GM19452 (cell line): ENCODE measurements at regions not wholly inside any gene's neighbourhood (a gene's known extent, or its start where the extent isn't known, plus 50 kb on each side); places are given as distances from the start of the nearest gene placed in this dataset.
"Not testable (repeated sequence)": the region's sequence is repeated elsewhere in the genome, so short reads cannot be mapped to it uniquely, and the experiment has no call there.

Experiments used
- ATAC-seq: cut with Tn5 transposase; IDR thresholded peaks from one replicate; pipeline ENCODE4 v1.9.1; 2021; ENCODE audit not compliant: unreplicated experiment

DNA sequence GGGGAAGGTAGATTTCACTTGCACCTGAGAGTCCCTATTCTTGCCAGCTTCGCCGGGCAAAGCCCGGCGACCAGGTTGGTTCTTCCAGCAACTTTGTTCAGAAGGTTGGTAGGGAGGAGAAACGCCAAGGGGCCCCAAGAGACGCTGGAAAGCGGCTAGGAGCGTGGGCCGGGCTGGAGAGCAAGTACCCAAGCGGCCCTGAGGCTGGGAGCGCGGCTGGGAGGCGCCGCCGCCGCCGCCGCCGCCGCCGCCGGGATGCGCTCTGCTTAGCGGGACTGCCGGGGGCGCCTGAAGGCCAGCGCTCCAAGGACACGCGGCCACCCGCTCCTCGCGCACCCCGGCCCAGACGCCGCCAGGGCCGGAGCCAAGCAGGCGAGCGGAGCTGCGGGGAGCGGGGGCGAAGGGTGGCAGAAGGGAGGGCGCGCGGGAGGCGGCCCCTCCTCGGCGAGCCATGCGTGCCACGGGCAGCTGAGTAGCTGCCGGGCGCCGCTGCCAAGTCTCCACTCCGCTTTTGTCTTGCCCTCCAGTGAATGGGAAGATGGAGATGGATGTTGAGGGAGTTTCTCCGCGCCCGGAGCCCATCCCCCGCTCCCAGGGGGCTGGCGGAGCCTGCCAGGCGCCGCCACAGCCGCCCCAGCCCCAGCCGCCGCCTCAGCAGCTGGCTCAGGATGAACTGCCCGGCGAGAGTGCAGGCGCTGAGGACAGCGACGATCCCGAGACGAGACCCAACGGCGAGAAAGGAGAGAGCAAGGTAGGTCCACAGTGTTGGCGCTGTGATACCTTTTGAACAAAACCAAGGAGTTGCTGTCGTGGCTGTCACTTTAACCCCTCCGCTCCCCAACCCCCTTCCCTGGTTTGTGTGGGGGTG lies 227.4 kb upstream of the AZI2 start:
- ATAC-seq, result no peak

DNA sequence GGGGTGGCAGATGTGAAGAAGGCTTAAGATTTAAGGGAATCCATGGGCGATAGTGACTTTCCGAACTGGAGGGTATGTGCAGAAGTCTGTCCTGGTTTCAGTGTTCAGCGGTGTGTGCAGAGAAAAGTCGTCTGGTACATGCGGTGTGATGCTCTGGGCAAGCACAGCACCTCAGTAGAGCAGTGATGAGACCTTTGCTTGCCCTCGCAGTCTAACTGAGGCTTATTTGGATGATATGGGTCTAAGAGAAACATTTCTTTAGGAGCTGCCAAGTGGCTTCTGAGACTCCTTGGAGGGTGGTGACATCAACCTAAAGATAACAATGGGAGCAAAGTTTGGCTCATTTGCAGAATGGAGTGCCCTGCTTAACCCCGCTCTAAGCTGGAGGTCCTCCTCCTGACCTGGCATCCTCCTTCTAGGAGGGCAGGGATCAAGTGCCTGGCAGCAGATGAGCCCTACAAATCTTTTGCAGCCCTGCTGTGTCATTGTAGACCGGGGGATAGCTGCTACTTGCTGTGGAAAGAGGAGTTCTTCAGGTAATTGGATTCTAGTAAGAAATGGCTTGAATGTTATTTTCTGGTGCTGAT lies 228.1 kb upstream of the AZI2 start:
- no peak for ATAC-seq

DNA sequence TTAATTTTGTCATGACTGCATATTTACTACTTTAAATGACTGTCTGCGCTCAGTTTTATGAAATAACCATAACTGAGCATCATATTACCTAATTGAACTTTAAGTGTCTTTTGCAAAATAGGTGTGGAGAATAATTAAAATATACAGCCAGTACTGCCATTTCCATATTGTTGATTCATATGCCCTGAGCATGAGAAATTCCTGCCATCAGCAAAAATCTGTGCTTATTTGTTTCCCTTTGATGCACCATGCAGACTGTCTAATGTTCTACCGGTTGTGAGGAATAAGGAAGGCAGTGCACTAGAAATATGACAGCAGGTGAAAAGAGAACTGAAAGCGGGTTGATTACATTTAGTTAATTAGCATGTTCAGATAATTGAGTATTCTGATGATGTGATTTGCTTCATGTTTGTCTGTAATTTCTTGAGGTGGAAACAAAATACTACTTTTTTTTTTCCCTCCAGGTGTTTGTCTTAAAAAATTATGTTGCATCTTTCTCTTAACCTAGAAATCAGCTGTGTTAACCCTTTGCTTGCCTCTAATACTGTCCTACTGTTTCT lies 229.4 kb upstream of the AZI2 start:
- ATAC-seq, result no peak

DNA sequence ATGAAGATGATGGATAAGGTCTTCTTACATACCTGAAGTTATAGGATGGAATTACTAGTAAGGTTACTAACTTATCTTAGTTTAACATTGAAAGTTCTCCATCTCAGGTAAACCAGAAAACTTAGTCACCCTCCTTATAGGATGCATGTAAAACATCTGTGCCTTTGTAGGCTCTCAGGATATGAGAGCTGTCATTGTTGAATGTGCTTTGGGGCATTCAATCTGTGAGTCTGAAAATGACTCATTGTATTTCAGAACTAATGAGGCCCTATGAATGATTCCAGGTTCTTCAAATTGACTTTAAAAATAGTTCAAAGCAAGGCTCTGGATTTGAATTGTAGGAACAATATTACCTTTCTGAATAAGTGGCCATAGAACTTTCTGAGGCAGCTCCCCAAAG lies 237.7 kb upstream of the AZI2 start:
- ATAC-seq, result no peak

DNA sequence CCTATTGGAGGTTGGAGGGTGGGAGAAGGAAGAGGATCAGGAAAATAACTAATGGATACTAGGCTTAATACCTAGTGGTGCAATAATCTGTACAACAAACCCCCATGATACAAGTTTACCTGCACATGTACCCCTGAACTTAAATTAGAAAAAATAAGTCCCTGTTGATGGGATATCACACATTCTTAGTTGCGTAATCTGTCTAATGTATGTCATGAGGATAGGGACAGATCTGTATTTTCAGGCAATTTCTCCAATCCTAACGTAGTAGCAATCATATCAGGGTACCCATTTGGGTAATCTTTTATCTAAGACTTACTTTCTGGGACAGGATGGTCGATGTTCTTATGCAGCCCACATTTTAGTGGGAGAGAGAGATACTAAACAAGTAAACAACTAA lies 239.1 kb upstream of the AZI2 start:
- ATAC-seq, result no peak

DNA sequence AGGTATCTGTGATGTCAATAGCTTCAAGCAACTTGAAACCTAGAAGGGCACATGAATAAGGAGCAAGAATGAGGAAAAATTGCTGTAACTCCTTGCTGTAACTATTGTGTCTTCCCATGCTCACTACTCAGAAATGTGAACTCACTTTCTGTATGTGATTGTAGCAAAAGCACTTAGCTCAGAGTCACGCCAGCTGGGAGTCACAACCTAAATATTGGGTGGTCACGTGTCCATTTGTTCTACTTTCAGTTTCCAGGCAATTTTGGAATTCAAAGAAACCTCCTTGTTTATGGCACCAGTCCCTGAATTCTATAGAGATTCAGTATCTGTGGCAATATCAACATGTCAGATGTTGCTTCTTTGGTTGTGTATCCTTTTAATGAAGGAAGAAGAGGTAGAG lies 241.6 kb upstream of the AZI2 start:
- no peak for ATAC-seq

DNA sequence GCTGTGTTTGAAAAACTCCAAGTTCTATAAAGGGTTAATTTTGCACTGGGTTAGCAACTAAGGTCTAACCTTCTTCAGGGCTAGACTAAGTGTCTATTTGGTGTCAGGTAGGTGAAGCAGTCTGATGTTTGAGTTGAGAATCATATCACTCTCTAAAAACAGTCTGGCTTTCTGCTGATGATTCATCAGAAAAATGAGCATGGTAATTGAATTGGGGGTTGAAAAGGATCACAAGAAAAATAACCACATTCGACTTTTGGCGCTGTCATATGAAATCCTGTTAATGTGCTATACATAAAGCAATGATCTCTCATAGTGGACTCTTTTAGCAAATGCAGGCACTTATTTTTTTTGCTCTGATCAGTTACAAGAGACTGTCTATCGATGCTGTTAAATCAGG lies 242.2 kb upstream of the AZI2 start:
- ATAC-seq, result no peak

DNA sequence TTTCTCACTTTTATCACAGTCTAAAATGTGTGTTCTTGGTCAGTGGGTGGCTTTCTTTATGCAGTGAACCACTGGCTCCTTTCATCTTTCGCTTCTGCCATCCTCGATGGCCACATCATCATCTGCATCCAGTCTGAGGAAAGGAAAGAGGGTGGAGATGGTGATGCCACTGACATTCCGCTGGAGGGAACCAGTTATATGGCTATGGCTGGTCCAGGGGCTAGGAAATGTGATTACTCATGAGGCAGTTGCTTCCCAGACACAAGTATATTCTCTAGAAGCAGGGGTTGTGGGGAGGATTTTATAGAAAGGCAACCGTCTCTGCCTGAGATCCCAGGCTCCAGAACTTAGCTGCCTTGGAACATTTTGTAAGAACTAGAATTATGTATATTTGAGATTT lies 246.7 kb upstream of the AZI2 start:
- ATAC-seq, result no peak

DNA sequence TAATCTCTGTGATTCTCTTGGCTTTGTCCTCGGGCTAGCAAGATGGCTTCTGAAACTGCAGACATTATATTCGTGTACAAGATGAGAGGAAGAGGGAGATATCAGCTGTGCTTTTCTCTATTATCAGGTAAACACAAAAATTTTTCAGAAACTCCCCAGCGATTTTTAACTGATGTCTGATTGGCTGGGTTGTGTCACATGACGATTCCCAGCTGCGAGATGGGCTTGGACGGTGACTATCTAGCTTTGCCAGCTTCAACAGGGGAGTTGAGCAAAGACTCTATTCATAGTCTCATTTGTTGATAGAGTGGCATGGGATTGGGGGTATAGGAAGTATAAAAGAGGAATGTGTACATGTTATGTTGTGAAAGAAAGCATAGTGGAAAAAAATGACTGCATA lies 248.8 kb upstream of the AZI2 start:
- no peak for ATAC-seq

DNA sequence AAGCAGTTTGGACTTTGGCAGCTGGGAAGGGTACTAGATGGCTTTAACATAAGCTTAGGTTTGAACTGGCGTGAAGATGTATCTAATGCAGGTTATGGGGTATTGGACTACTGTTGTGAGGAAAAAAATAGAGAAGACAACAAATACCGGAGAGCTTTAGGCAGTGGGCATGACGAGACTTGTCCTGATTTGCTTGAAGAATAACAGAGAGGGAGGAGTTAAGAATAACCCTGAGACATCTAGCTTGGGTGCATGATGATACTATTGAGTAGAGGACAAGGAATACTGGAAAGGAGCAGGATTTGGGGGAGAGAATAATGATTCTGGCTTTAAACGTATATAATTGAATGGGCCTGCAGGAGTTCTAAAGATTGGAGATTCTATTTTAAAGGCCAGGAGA lies 249.5 kb upstream of the AZI2 start:
- ATAC-seq, result no peak

DNA sequence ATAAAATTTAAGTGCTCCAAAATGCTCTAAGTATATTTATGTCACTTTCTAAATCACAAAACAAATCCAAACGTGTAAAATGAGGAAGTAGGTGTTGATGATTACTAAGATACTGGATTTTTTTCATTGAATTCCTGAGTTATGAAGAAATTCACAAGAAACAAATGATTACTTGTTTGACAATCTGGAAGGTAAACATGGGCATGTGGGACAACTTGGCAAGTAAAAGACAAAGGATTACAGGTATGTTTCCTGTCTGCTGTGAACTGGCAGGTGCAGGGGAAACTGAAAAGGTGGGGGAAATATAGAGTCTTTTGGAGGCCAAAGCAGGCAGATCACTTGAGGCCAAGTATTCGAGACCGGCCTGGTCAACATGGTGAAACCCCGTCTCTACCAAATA lies 252.7 kb upstream of the AZI2 start:
- ATAC-seq, result no peak

DNA sequence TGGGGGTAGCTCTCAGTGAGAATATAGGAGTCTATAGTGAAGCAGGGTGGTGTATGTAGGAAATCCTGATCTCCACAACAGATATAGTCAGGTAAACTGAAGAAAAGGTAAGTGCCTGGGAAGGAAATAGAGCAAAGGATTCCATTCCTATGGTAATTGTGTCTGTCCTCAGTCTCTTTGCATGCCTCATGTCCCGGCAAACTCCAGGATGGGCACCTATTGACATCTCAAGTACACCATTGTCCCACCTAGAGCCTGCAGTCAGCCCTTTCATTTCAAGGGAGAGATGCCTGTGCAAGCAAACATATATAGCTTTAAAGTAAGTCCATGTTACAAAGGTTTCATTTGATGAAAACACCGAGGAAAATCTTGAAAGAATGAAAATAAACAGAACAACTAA lies 257.7 kb upstream of the AZI2 start:
- no peak for ATAC-seq

DNA sequence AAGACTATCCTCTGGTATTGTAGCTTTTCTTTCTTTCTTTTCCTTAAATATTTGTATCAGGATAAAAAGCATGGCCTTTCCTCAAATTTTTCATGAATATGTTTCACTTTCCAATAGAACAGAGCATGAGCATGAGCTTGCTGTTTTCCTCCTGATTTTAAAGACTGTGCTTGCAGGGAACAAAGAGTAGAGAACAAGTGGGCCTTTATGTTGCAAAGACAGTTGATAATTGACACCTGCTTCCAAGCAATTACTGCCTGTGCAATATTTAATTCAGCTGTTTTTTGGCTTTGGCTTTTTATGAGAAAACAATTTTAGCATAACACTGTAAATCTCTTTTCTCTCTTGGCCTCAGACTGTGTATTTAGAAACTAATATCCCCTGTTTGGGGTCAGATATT lies 263.6 kb upstream of the AZI2 start:
- ATAC-seq, result no peak

DNA sequence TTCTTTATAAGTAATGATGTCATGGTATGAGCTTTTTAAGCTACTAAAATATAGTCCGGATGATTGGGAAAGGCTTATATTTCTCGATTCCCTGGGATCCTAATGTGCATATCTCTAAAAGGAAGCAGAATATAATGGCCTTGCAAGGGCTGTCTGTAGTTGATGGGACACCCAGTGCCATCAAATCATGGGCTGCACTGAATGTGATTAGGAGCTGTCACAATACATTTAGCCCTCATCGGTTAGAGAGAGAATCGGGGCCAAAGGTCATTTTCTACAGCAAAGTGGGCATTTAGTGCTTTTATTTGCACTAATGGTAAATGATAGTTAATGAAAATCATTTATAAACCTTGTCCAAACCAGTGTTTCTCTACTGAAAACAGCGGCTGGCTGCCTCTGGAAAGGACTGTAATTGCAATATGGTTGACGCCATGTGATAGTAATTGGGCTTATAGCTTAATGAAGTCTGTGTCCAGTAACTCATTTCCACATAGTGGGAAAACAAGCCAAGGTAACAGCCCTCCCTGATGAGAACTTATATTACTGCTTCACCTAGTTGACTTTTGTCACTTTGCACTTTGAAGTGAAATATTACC lies 265.0 kb upstream of the AZI2 start:
- ATAC-seq, result no peak

DNA sequence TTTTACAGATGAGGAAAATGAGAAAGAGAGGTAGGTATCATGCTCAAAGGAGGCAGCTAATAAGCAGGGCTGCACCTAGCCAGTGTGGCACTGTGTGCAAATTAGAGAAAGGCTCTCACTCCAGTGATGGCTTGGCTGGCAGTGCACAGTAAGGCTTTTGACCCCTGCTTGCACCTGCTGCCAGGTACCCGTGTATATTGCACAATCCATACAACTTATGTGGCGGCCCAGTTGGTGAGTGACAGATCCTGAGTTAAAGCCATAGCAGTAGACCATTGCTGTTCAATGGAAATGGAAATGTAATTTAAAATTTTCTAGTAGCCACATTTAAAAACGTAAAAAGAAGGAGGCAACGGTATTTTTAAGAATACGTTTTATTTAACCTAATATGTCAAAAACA lies 266.4 kb upstream of the AZI2 start:
- no peak for ATAC-seq

DNA sequence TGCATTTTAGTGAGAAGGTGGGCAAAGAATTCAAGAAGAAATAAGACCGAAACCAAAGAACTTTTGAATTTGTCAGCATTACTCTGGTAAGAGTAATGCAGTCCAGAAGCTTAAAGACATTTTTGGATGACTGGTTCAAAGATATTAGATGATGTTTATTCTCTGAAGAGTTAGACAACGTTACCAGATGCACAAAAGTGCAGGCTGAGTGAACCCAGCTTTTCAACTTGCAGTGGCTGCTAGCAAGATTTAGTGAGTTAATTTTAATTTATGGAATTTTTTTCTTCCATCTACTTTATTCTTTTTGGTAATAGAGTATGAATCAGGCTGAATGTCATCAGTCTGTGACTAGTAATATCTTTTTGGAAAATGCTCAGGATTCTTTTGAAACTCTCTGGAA lies 267.3 kb upstream of the AZI2 start:
- no peak for ATAC-seq

DNA sequence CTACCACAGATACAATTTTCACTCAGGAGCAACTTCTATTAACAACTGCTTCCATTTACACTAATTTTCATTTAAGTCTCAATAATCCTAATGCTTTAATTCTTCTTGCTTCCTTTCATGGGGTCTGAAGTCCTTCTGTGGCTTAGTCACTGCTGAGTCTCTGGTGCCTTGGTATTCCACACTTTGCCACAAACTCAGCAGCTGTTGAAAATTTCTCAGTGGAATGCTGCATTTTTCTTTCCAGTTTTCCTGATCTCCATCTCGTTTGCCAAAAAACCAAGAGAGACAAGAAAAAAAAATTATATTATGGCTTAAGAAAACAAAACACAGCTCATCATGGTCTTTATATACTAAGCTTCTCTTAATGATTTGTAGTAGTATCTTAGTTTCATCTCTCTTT lies 269.2 kb upstream of the AZI2 start:
- no peak for ATAC-seq

DNA sequence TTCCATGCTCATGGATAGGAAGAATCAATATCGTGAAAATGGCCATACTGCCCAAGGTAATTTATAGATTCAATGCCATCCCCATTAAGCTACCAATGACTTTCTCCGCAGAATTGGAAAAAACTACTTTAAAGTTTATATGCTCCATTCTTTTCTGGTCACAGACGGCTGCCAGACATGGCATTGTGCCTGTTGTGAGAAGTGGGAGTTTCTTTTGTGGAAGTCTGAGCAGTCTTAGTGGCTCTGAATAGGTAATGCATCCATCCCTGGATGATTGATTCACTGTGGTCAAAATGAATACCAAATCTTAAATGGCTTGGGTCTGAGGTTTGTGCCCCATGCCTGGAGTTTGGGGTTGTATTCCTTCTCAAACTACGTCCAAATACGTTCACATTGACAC lies 274.5 kb upstream of the AZI2 start:
- ATAC-seq, result no peak

DNA sequence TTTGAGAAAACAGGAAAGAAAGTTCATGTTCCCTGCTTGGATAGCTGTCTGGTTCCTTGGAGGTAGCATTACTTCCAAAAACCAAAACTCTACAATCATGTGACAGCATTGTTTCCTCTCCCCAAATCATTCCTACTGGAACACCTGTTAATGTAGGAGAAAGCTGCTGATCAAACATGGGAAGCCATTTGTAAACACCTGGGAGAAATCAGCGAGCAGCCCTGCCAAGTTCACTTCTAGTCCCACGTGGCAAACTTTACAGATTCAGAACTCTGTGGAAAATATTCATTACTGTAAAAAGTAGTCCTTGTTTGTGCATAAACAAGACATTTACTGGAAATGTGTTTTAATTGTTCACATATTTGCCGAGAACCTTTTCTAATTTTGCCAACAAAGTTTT lies 275.5 kb upstream of the AZI2 start:
- no peak for ATAC-seq

DNA sequence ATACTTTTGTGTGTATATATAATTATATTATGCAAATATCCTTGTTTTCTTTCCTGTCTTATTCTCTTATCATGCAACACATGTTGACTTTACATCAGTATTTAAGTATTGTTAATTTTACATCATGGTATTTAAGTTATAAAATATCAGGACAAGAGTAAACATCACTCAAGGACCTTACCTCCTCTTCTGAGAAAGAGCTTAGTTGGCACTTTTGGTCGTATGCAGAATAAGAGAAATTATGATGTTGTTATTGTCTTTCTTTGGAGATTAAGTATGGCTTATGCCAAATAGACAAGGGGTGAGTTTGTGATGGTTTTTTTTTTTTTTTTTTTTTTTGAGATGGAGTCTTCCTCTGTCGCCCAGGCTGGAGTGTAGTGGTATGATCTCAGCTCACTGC lies 279.2 kb upstream of the AZI2 start:
- ATAC-seq, result not testable (repeated sequence)

DNA sequence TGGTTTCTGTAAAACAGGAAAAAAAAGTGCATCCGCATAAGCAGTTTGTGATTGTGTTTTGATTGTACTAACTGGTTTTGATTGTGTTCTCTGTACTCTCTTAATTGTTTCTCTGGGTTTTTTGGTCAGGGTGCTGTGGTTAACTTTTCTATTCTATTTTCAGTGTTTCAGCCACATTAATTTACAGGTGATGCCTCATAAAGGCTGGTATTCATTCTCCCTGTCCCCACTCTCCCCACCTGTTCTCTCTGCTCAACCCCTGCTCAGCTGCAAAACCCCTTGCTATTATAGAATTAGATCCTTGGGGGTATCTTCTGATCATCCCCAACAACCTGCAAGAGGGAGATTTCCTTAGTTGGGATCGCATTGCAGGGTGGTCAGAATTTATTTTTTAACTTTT lies 285.4 kb upstream of the AZI2 start:
- no peak for ATAC-seq

DNA sequence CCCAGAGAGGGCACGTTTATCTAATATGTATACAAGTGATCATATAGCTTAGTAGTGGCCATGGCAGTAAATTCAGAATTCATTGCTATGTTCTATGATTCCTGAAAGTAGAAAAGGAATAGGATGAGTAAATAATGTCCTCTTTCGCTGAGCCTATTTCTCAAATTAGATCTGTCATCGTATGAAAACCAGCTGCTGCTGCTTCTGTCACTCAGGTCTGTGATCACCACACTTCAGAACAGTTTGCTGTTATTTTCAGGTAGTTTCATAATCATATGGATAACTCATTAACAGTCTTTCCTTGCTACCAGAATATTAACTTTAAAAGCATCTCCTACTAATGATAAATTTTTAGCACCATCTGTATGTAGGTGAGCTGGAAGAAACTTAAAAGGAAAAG lies 289.1 kb upstream of the AZI2 start:
- no peak for ATAC-seq
